ENCODE measurements at regions not wholly inside any gene's neighbourhood (a gene's known extent, or its start where the extent isn't known, plus 50 kb on each side); places are given as distances from the start of the nearest gene placed in this dataset.
"Not testable (repeated sequence)": the region's sequence is repeated elsewhere in the genome, so short reads cannot be mapped to it uniquely, and the experiment has no call there.

GRCh38 chr9:75672478-75672877, 218.0 kb upstream of the PCSK5 start:
- TF ChIP-seq CTCF (IDR thresholded peaks at IDR 0.05; ENCODE audit: low read depth, low read length): no peak
- H3K4me3 ChIP-seq (ENCODE audit: low read depth, low read length): no peak overlapping the region

- no peak for TF ChIP-seq CTCF (IDR thresholded peaks at IDR 0.05; ENCODE audit: low read depth, low read length)
- H3K4me3 ChIP-seq (ENCODE audit: low read depth, low read length): no peak overlapping the region
Observed at GRCh38 chr9:75683591-75683990, 206.9 kb upstream of the PCSK5 start.

- H3K4me3 ChIP-seq (ENCODE audit: low read depth, low read length): no peak overlapping the region
- TF ChIP-seq CTCF (IDR thresholded peaks at IDR 0.05; ENCODE audit: low read depth, low read length): no peak
Observed at GRCh38 chr9:75685062-75685461, 205.4 kb upstream of the PCSK5 start.

GRCh38 chr9:75687359-75687953, 203.0 kb upstream of the PCSK5 start:
- TF ChIP-seq CTCF (IDR thresholded peaks at IDR 0.05; ENCODE audit: low read depth, low read length): no peak
- no peak overlapping the region for H3K4me3 ChIP-seq (ENCODE audit: low read depth, low read length)

- H3K4me3 ChIP-seq (ENCODE audit: low read depth, low read length): not testable (repeated sequence)
Observed at GRCh38 chr9:75690551-75690950, 199.9 kb upstream of the PCSK5 start.

GRCh38 chr9:75691408-75691807, 199.1 kb upstream of the PCSK5 start:
- TF ChIP-seq CTCF (IDR thresholded peaks at IDR 0.05; ENCODE audit: low read depth, low read length): no peak
- H3K4me3 ChIP-seq (ENCODE audit: low read depth, low read length): no peak overlapping the region

- no peak for TF ChIP-seq CTCF (IDR thresholded peaks at IDR 0.05; ENCODE audit: low read depth, low read length)
Observed at GRCh38 chr9:75692309-75692708, 198.2 kb upstream of the PCSK5 start.

GRCh38 chr9:75695921-75696320, 194.6 kb upstream of the PCSK5 start:
- H3K4me3 ChIP-seq (ENCODE audit: low read depth, low read length): no peak overlapping the region
- TF ChIP-seq CTCF (IDR thresholded peaks at IDR 0.05; ENCODE audit: low read depth, low read length): no peak

More at GRCh38 chr9:75692309-75692708, 198.2 kb upstream of the PCSK5 start:
- H3K4me3 ChIP-seq (ENCODE audit: low read depth, low read length): no peak overlapping the region

Measured in WI38 (cell line).